ENCODE measurements at regions not wholly inside any gene's neighbourhood (a gene's known extent, or its start where the extent isn't known, plus 50 kb on each side); places are given as distances from the start of the nearest gene placed in this dataset.
"Not testable (repeated sequence)": the region's sequence is repeated elsewhere in the genome, so short reads cannot be mapped to it uniquely, and the experiment has no call there.

DNA sequence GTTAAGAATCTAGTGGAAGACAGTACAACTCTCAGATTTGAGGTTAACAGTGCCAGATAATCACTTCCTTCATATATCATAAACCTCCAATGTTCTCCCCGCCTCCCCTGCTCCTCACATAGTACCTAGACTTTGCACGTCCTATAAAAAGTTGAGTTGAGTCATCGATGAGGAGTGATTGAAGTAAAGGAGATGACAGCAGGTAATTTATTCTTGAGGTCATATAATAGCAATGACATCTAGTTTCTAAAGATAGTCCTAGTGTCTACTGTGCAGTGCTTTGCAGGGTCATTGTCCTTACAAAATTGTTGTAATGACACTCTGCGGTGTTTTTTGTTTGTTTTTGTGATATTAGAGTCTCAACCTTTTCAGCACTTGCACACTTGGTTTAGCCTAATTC is 510.5 kb upstream of the LRFN5 start:
- DNase-seq: no peak

DNA sequence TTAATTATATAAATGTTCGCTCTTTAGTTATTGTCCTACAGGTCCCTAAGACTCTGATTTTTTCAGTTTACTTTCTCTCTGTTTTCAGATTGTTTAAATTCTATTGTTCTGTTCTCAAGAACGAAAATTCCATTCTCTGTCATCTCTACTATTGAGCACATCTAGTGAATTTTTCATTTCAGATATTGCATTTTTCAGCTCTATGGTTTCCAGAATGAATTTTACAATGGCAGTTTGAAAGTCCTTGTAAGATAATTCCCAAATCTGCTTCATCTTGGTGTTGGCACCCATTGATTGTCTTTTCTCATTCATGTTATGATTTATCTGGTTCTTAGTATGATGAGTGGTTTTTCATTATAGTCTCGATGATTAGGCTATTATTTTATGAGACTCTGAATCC is 519.6 kb upstream of the LRFN5 start:
- no peak for DNase-seq

DNA sequence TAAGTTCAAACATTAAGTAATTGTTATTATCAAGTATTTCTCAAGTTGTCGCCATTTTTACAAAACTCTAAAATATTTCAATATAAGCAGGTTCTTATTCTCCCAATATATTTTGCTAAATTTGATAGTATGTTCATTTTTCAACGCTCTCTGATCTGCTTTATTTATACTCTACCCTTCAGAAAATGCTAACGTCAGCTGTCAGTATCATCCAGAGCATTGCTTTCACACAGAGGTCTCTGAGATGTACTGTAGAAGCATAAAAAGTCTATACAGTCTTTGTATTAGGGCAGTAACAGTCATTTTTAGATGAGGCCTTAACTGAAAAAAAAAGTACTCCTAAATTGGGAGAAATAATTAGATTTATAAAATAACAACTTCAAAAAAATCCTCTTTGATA is 533.1 kb upstream of the LRFN5 start:
- no peak for DNase-seq

DNA sequence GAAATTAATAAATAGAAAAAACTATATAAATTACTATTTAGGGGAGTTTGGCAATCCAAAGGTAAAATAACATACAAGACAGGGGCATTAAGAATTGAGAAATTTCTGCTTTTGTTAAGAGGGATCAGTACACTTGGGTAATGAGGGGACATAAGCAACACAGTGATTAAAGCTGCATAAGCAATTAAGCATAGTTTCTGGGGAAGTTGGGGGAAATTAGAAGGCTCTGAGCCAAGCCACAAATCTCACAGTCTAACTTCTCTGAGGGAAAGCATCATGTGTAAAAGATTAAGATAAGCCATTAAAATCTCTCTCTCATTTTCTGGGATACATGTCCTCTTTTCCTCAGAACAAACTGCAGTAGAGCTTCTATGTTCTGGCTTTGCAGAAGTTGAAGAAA is 533.9 kb upstream of the LRFN5 start:
- DNase-seq: no peak

DNA sequence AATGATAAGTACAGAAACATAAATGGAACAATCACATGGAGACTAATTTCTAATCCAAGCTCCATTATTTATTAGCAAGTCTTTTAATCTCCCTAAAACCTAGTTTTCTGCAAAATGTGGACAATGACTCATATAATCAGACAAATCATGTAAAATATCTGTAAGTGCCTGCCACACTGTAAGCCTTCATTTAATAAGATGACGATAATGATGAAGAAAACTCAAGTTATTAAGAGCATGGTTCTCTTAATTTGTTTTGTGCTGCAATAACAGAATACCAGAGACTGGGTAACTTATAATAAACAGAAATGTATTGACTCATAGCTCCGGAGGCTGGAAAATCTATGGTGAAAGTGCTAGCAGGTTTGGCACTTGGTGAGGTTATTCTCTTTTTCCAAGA is 535.3 kb upstream of the LRFN5 start:
- no peak for DNase-seq

DNA sequence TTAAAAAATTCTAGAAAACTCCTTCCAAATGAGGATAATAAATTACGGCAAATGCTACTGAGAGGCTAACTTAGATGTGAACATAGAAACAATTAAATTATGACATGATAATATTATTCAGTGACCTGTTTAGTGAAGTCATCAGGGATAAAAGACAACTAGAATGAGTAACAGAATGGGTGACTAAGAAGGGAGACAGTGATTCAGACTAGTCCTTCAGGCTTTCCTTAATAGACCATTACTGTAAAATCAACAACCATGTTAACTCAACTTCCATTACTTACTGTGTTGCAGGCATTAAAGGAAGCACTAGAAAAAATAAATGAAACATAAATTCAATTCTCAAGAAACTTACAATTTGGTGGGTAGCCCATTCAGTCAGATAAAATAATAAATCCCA is 543.9 kb upstream of the LRFN5 start:
- no peak for DNase-seq

DNA sequence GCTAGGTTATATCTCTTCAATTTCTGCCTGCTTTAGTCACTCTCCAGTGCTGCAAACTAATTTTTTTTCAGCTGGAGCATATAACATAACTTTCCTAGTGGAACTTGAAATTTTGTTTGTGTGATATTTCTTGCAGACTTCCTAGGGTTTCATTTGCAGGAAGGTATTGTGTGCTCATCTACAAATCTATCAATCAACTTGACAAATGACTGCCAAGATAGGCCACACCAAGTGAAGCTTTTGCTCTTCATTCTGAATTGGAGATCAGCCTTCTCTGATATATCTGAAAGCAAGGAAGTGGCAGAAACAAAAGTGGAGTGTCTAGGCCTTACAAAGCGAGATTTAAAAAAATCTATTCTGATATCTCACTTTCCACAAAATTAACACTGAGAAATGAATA is 551.1 kb upstream of the LRFN5 start:
- no peak for DNase-seq

DNA sequence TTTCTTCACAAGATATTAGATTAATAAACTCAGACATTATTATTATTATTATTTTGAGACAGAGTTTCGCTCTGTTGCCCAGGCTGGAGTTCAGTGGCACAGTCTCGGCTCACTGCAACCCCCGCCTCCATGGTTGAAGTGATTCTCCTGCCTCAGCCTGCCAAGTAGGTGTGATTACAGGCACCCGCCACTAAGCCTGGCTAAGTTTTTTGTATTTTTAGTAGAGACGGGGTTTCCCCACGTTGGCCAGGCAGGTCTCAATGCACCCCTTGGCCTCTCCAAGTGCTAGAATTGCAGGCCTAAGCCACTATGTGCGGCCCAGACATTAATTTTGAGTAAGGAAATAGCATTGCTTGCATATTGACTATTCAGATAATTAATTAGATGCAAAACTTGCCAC is 554.9 kb upstream of the LRFN5 start:
- DNase-seq: no peak

DNA sequence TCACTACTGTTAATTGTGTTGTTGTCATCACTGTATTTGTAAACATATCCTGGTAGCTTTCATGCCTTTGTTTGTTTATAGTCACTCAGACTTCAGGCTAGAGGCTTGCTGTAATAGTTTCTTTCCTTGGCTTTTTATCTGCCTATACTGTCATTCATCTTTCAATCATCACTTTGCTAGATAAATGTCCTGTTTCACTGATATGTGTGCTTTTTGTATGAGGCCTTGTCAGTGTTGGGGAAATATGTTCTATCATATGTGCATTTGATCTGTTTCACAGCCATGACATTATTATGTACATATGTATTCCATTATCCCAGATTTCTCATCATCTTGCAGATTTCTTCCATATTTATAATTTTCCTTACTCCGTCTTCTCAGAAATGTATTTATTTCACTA is 558.9 kb upstream of the LRFN5 start:
- DNase-seq: no peak

DNA sequence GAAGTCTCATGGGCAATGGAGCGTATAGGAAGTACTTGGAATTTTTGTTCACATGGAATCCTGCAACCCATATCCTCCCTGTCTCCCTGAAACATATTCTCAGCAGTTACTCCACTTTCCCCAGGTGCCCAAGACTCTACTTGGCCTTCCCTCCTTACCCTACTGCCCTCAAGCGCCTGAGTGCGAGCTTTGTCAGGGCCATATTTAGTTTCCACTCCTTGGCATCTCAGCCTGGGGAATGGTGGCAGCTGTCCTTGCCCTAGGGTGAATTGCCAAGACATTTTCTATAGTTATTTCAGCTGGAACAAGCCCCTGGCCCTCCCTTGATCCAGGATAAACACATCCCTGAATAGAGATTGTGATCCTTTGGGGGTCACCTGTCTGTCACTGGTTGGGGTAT is 569.3 kb upstream of the LRFN5 start:
- no peak for DNase-seq

DNA sequence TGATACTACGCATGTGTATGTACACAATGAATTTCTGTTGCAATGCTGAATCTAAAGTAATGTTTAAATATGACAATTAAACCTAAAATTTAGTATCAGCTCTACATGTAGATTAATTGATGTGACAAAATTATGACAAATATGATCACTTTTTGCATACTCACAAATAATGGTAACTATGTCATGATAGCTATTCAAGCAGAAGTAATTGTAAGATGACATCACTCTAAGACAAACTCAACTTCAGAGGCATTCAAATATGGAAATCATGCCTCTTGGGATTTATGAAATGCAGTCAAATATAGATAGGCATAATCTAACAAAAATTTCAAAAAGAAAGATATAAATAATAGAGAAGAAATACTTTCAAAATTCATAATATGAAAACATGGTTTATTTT is 571.7 kb upstream of the LRFN5 start:
- no peak for DNase-seq

DNA sequence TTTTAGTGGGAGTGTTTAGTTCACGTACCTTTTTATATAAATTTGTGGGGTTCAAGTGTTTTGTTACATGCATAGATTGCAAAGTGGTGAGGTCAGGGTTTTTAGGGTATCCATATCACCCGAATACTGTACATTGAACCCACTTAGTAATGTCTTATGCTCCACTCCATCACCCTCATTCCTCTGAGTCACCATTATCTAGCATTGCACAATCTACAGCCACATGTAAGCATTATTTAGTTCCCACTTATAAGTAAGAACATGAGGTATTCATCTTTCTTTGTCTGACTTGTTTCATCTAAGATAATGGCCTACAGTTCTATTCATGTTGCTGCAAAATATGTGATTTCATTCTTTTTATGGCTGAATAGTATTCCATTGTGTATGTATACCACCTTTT is 583.7 kb upstream of the LRFN5 start:
- no peak for DNase-seq

DNA sequence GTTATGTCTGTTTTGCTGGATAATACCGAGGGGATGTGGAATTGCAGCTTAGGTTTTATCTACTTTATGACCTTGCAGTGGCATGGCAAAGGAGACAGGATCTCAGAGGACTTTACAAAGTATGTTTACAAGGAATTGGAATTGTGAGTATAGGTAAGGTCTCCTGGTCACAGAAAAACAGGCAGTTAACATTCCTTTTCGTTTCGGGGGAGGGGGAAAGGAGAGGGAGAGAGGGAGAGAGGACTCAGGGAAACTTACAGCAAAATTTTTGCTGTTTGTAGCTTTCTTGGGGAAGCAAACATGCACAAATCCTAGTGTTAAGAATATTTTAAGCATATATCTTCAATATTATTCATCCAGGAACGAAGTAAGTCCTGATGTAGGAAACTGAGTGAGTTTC is 590.5 kb upstream of the LRFN5 start:
- no peak for DNase-seq

DNA sequence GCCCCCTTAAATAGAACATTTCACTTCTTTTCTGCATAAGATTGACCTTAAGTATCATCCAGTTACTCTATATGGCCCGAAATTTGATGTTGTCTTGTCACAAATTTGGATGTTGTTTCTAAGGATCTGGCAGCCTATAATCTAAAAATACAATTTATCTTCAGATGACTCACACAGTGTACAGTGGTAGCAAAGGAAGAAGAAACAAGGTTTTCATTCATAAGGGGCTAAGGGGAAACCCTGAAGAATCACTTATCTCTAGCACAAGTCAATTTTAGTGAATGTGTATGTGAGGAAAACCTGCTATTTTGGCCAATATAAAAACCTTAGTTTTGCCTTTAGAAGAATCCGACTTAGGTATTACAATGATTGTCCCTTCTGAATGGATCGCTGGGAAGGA is 606.3 kb upstream of the LRFN5 start:
- no peak for DNase-seq

DNA sequence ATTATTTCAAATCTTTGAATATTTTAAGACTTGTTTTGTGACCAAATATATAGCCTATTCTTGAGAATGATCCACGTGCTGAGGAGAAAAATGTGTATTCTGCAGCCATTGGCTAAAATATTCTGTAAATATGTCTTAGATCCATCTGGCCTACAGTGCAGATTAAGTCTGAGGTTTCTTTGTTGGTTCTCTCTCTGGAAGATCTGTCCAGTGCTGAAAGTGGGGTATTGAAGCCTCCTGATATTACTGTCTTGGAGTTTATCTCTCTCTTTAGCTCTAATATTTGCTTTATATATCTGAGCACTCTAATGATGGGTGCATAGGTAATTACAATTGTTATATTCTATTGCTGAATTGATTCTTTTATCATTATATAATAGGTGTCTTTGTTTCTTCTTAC is 617.4 kb upstream of the LRFN5 start:
- no peak for DNase-seq

DNA sequence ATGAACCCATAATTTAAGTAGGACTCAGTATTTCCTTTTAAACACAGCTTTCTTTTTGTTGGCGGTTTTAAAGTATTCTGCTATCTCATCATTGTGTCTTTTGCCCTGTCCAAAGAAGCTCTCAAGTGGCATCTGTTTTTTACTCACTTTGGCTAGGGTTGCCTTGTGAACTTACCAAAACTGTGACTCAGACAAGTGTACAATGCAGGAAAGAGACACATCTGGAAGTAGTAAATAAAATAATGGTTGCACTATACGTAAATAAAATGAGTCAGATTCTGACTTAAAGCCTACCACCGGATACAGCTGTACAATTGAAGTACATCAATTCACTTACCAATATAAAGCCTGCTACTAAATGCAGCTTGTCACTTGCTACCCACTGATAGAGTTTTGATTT is 619.2 kb upstream of the LRFN5 start:
- no peak for DNase-seq

DNA sequence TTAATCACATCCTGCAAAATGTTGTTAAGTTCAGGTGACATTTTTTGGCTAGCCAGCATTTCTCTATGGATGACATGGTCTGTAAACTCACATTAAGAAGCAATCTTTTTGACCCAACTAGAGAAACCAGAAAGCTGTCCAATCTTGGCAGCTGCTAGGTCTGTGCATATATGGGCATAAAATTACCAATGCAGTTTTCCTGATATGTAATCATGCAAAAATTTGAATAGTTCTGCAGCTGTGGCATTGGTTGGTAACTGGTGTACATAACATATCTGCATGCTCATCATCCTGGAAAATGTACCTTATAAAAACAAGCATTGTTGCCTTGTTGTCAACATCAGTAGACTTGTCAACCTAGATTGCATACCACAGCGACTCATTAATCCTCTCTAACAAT is 620.0 kb upstream of the LRFN5 start:
- no peak for DNase-seq

DNA sequence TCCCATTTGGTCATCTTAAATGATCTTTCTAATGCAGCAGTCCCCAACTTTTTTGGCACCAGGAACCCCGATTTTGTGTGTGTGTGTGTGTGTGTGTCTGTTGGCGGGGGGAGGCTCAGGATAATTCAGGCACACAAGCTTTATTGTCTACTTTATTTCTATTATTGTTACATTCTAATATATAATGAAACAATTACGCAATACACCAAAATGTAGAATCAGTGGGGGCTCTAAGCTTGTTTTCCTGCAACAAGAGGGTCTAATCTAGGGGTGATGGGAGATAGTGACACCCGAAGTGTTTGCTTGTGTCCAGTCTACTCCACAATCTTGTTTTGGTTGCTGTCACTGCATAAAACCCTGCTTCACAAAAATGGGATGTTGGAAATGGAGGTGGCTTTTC is 621.1 kb upstream of the LRFN5 start:
- DNase-seq: no peak

DNA sequence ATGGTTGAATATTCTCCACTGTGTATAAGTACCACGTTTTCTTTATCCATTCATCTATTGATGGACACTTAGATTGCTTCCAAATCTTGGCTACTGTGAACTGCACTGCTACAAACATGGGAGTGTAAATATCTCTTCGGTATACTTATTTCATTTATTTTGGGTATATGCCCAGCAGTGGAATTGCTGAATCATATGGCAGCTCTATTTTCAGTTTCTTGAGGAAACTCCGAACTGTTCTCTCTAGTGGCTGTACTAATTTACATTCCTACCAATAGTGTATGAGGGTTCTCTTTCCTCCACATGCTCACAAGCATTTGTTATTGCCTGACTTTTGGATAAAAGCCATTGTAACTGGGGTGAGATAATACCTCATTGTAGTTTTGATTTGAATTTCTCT is 623.1 kb upstream of the LRFN5 start:
- no peak for DNase-seq

DNA sequence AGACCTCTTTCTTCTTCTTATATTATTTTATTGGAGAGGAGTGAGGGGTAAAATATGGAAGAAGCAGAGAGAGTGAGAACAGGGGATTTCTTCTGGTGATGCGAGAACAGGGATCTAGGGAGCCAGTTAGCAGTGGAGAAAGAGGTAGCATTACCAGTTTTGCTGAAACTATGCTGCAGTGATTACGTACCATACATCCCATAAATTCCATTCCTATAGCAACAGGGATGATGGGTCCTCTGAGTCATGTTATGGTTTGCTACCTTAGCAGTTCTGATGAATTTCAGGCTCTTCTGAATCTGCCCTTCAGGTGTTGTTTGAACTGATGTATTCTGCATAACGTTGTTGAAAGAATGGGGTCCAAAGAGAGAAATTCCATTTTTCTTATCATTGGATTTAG is 625.4 kb upstream of the LRFN5 start:
- no peak for DNase-seq

DNA sequence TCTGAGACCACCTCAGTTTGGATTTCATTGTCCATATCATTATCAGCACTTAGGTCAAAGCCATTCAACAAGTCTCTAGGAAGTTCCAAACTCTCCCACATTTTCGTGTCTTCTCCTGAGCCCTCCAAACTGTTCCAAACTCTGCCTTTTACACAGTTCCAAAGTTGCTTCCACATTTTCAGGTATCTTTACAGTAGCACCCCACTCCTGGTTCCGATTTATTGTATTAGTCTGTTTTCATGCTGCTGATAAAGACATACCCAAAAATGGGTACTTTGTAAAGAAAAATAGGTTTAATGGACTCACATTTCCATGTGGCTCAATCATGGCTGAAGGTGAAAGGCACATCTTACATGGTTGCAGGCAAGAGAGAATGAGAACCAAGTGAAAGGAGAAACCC is 646.4 kb upstream of the LRFN5 start:
- DNase-seq: not testable (repeated sequence)

DNA sequence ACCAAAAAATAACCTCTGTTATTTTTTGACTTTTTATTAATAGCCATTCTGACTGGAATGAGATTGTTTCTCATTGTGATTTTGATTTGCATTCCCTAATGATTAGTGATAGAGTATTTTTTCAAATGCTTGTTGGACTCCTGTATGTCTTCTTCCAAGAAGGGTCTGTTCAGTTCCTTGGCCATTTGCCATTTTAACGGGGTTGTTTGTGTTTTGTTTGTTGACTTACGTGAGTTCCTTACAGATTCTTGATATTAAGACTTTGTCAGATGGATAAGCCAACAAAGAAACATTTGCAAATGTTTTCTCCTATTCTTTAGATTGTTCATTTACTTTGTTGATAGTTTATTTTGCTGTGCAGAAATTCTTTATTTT is 651.6 kb upstream of the LRFN5 start:
- DNase-seq: no peak

DNA sequence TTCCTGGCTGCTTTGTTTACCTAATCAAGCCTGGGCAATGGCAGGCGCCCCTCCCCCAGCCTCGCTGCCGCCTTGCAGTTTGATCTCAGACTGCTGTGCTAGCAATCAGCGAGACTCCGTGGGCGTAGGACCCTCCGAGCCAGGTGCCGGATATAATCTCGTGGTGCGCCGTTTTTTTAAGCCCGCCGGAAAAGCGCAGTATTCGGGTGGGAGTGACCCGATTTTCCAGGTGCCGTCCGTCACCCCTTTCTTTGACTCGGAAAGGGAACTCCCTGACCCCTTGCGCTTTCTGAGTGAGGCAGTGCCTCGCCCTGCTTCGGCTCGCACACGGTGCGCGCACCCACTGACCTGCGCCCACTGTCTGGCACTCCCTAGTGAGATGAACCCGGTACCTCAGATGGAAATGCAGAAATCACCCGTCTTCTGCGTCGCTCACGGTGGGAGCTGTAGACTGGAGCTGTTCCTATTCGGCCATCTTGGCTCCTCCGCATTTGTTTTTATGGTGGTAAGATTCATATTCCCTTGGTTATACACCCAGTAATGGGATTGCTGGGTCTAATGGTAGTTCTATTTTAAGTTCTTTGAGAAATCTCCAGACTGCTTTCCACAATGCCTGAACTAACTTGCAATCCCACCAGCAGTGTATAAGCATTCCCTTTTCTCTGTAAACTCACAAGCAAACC is 652.1 kb upstream of the LRFN5 start:
- not testable (repeated sequence) for DNase-seq

DNA sequence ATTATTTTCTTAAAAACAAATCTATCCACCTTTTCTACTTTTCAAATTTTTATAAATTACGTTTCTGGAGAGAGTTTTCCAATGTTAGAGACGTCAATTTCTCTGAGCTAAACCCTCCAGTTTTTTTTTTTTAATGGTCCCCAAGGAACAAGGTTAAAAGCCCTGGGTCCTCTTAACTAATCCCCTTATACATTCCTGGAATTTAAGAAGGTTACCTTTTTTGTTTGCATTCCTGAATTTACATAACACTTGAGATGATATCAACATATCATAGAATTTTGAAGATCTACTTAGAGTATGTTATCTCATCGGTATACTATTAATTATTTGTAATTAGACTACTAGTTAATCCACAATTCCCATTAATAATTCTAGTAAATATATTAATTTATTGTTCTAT is 662.2 kb upstream of the LRFN5 start:
- DNase-seq: no peak

Measured in anterior cingulate cortex (tissue), 58 donors.